ENCODE measurements at regions not wholly inside any gene's neighbourhood (a gene's known extent, or its start where the extent isn't known, plus 50 kb on each side); places are given as distances from the start of the nearest gene placed in this dataset. TPM values are rescaled to one million over a fixed set of nuclear protein-coding genes. Genes with fewer than 3 reads are reported as not detected.

DNA sequence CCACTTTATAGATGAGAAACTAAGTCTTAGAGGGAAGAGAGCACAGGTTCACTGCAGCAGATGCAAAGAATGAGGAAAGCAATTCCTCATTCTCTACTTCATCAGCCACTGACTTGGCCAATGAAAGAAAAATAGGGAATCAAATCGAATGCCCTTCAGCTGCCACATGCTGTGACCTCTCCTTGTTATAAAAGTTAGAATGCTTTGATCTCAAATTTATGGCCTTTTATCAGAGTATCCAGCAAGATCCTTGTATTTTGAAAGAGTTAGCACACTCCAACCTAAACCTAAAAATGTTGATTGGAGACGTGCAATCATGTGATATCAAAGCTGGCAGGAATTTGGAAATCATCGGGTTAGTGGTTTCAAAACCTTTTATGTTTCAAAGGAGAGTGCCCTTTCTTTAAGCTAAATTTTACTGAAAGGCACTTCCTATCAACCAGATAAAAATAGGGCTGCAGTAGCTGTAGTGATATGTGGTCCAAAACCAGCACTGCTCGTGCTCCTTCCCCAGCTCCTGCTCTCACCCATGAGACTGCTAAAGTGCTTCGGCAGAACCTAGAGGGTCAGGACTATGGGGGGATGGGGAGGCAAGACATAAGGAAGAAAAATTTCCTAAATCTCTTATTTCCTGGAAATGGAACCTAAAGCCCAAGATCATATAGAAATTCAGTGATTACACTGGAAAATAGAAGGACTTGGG, 617.0 kb downstream of the PYDC2 start:
- H3K27ac ChIP-seq (ENCODE audit: low read depth), result no peak overlapping the region
- no peaks in the 10 kb centered on the region for H3K4me1 ChIP-seq (ENCODE audit: insufficient read depth)
- no peaks in the 10 kb centered on the region for H3K36me3 ChIP-seq (ENCODE audit: insufficient read depth)
- 30% methylated on average over 5 of the region's 5 CpGs for WGBS
- DNase-seq (ENCODE audit: extremely low spot score), result no peak
- H3K4me3 ChIP-seq (ENCODE audit: low read depth, low read length), result no peak overlapping the region

DNA sequence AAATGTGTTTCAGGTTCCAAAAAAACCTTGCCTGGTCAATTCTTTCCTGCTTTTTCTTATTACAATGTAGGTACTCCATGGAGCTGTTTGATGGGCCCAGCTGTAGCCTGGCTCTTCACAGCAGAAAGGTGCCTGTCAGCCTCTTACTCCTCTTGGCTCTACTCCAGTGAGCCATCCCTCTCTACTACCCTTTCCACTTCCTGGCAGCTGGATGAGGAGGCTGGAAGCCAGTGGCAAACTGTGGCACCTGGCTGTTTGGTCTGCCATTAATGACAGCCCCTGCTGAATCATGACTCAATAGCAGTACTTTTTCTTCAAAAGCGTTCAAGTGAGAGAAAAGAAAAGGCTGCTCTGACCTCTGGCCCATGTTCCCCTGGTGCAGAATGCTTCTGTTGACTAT, 618.1 kb downstream of the PYDC2 start:
- Histone ChIP-seq H3K4me3 (ENCODE audit: low read depth, low read length) (no peak overlapping the region), H3K4me1 (ENCODE audit: insufficient read depth) (no peaks in the 10 kb centered on the region), H3K27ac (ENCODE audit: low read depth) (no peak overlapping the region), H3K36me3 (ENCODE audit: insufficient read depth) (no peaks in the 10 kb centered on the region)
- no peak for DNase-seq (ENCODE audit: extremely low spot score)
- 73% methylated on average over 1 of the region's 1 CpG for WGBS

DNA sequence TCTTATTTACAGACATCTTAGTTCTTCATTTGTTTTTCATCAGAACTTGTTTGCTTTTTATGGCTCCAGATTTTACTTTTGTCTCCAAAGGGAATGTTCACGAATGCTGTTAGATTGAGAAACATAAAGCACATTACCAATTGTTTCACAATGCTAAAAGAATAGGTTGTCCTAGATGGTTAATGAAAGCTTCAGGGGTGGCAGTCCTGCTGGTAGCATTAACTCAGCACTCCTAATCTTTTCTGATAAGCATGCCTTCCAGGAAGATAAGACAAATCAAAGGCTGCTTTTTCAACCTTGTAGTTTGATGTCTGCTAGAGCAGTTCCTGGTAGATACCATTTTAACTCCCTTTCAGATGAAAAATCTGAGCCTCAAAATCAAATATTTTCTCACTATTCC, 619.4 kb downstream of the PYDC2 start:
- no peak overlapping the region for H3K4me3 ChIP-seq (ENCODE audit: low read depth, low read length)
- H3K36me3 ChIP-seq (ENCODE audit: insufficient read depth), result no peaks in the 10 kb centered on the region
- H3K27ac ChIP-seq (ENCODE audit: low read depth), result no peak overlapping the region
- 45% methylated on average over 1 of the region's 1 CpG for WGBS
- DNase-seq (ENCODE audit: extremely low spot score), result no peak
- no peaks in the 10 kb centered on the region for H3K4me1 ChIP-seq (ENCODE audit: insufficient read depth)

DNA sequence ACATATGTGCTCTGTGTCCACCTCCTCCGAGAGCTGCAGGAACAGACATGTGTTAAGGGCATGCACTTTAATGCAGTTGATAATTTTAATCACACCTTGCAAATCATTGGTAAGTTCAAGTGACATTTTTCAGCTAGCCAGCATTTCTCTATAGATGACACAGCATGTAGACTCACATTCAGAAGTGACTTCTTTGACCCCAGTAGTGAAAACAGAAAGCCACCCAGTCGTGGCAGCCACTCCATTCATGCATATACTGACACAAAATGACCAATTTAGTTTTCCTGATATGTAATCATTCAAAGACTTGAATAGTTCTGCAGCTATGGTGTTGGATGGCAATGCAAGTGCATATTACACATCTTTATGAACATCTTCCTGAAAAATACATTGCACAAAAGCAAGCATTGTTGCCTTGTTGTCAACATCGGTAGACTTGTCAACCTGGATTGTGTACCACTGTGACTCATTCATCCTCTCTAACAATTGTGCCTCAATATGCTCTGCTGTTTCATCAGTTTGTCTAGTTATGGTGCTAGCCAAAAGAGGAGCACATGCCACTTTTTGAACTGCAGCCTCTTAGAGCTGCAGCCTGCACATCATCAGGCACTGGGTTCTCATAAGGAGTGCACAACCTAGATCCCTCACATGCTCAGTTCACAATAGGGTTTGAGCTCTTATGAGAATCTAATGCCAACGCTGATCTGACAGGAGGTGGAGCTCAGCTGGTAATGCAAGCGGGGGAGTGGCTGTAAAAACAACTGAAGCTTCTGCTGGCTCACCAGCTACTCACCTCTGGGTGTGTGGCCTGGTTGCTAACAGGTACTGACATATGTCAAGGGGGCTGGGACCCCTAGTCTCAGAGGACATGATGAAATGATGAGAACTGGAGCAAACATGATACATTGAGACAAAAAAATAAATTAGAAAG, 622.0 kb downstream of the PYDC2 start:
- DNase-seq (ENCODE audit: extremely low spot score), result no peak
- H3K27ac ChIP-seq (ENCODE audit: low read depth), result no peak overlapping the region
- no peak overlapping the region for H3K4me3 ChIP-seq (ENCODE audit: low read depth, low read length)
- no peaks in the 10 kb centered on the region for H3K4me1 ChIP-seq (ENCODE audit: insufficient read depth)
- 64% methylated on average over 5 of the region's 5 CpGs for WGBS
- no peaks in the 10 kb centered on the region for H3K36me3 ChIP-seq (ENCODE audit: insufficient read depth)

Small RNAs in the stretch of these regions (small RNA-seq; reads per million reads assigned to genes)
- not detected for gene RF00019

Measured in urinary bladder (tissue), 4 donors.